GM19463 (cell line): ENCODE measurements at regions not wholly inside any gene's neighbourhood (a gene's known extent, or its start where the extent isn't known, plus 50 kb on each side); places are given as distances from the start of the nearest gene placed in this dataset.
"Not testable (repeated sequence)": the region's sequence is repeated elsewhere in the genome, so short reads cannot be mapped to it uniquely, and the experiment has no call there.

ENCODE experiments used
- ATAC-seq: cut with Tn5 transposase; IDR thresholded peaks from one replicate; pipeline ENCODE4 v1.9.1; 2021; ENCODE audit warnings: mild to moderate bottlenecking, moderate library complexity; ENCODE audit not compliant: unreplicated experiment

DNA sequence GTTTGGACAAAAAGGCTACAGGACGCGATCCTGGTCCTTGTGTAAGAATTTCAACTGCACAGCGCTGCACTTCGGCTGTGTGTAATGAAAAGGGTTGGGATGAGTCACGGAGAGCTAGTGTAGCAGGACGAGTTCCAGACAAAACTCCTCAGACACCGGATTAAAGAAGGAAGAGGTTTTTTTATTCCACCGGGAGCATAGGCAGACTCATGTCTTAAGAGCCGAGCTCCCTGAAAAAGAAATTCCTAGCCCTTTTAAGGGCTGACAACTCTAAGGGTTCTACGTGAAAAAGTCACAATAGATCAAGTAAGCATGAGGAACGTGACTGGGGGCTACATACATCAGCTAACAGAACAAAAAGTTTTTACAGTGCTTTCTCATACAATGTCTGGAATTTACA lies 54.8 kb upstream of the FAM90A1 start:
- not testable (repeated sequence) for ATAC-seq

DNA sequence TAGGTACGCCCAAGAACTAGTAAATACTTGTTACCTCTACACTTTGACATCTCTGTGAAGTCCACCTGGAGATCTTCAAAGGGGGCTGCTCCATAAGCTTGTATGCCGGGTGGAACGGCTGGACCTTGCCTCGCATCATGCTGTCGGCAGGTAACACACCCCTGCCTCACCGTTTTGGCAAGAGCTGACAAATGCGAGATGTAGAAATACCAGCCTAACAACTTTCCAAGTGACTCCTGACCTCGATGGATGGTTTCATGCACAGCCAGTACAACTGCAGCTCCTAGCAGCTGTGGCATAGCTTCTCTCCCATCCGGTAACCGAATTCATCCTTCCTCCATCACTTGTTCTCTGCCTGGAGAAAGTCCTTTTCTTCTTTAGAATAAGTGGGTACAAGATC lies 58.3 kb upstream of the FAM90A1 start:
- not testable (repeated sequence) for ATAC-seq

DNA sequence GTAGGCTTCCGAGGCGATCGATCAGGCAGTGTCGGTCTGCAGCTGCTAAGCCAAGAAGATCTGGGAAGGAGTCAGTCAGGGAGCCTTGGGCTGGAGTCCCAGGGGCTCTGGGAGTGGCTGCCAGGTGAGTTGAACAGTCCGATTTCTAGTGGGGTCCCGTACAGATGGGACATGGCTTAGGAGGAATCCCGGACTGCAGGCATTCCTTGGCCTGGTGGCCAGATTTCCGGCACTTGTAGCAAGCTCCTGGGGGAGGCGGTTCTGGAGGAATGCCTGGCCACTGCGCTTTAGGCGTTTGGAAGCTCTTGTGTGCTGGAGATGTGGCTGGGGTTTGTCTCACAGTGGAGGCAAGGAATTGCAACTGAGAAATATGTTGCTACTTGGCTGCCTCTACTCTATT lies 64.3 kb upstream of the FAM90A1 start:
- ATAC-seq = not testable (repeated sequence)

DNA sequence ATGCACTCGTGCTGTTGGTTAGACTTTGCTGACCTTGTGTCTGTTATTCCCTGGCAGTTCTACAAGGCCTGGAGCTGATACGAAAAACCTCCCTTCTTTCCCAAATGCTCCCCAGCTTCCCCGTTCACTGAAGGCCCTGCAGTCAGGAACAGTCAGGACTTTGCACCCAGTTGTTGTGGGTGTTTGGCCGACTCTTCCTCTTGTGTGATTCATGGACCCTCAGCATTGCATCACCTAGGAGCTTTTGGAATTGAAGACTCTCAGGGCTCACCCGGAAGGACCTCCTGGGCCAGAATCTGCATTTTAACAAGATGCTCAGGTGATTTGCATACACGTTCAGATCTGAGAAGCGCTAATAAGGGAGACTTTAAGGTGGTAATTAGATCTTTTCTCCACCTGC lies 67.2 kb upstream of the FAM90A1 start:
- not testable (repeated sequence) for ATAC-seq

DNA sequence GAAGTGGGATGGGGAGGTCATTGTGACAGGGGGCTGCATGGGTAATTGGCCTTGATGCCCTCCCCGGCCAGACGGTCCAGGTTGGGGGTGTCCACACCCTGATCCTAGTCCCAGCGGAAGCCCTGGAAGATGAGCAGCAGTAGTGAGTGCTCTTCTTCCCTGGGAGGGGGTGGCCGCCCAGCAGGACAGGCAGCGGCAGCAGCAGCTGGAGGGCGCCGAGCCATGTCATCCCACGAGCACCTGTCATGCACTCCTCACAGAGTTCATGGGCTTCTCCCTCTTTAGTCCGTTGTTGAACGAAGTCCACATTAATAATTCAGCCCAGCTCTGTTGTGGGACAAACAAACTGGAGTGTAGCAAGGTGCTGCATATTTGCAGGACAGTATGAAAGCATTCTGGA lies 81.2 kb upstream of the FAM90A1 start:
- not testable (repeated sequence) for ATAC-seq

DNA sequence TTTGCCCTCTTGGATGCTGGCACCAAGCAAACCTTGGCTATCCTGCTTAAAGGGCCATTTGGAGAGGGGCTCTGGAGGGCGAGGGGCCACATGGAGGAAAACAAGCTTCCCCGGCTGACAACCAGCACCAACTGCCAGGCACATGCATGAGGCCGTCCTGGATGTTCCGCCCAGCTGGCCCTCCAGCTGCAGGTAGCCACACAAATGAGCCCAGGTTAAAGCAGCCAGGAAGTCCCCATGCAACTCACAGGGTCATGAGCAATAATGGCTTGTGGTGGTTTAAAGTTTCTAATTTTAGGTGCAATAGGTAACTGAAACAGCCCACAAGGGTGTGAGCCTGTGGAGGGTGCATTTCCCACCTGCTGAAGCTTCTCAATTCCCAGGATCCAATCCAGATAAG lies 88.6 kb upstream of the FAM90A1 start:
- not testable (repeated sequence) for ATAC-seq

DNA sequence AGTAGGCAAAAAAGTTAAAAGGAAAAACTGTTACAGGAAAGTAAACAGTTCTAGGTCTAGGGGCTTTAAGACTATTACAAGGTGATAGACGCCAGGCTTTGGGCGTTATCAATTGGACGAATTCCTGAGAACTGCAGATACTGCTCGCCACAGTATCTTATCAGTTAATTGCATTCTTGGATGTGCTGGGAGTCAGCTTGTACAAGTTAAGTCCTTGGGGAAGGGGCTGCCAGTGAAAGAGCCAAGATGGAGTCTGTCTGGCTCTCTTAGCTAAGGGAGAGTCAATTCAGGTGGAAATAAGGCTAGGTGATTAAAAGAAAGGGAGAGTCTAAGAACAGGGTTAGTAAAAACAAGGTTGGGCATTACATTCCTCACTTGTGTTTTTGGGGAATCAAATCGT lies 90.3 kb upstream of the FAM90A1 start:
- ATAC-seq = not testable (repeated sequence)

DNA sequence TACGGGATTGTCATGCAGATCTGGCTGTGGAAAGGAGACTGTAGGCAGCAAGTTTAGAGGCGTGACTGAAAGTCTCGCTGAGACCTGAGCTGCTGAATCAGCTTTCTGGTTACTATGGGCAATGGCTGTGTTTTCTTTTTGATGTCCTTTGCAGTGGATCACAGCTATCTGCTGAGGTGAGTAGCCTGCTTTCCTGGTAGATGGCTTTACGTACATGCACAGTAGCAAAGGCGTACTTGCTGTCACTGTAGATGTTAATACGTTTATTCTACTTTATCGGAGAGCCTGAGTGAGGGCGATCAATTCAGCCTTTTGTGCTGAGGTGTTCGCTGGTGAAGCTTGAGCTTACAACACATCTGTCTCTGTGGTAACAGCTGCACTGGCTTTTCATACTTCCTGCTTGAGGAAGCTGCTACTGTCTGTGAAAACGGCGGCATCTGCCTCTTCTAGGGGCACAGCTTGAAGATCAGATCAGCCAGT lies 92.9 kb upstream of the FAM90A1 start:
- ATAC-seq = not testable (repeated sequence)

DNA sequence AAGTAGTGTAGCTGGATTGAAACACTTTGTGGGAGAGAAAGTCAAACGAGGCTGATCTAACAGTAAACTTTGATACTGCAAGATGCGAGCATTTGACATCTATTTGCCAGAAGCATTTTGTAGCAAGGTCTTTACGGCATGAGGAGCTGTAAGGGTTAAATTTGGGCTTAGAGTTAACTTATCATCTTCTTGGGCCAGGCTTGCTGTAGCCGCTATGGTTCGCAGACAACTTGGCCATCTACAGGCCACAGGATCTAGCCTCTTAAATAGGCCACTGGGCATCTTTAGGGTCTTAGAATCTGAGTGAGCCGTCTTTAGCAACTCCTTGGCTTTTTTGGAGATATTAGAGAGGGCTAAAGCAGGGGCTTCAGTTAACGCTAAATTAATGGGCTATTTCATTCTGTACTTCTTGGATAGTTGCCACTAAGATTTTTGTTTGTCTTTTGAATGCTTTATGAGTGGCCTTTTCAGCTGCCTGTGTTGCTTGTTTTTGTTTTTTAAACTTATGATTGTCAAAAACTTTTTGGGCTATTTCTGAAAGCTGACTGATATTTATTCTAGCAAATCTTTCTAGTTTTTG lies 93.5 kb upstream of the FAM90A1 start:
- ATAC-seq = not testable (repeated sequence)

DNA sequence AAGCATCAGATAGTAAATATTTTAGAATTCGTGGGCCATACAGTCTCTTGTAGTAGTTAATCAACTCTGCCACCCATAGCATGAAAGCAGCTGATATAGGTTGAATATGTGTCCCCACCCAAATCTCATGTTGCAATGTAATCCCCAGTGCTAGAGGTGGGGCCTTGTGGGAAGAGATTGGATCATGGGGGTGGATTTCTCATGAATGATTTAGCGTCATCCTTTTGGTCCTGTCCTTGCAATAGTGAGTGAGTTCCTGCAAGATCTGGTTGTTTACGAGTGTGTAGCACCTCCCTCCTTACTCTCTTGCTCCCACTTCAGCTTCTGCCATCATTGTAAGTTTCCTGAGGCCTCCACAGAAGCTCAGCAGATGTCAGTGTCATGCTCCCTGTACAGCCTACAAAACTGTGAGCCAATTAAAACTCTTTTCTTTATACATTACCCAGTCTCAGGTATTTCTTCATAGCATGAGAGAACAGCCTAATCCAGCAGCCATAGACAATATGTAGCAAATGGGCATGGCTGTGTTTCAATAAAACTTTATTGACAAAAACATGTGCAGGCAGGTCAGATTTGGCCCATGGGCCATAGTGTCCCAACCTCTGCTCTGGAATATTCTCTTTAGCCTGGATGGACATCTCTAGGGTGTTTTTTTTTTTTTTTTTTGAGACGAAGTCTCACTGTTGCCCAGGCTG lies 97.9 kb upstream of the FAM90A1 start:
- ATAC-seq = not testable (repeated sequence)

DNA sequence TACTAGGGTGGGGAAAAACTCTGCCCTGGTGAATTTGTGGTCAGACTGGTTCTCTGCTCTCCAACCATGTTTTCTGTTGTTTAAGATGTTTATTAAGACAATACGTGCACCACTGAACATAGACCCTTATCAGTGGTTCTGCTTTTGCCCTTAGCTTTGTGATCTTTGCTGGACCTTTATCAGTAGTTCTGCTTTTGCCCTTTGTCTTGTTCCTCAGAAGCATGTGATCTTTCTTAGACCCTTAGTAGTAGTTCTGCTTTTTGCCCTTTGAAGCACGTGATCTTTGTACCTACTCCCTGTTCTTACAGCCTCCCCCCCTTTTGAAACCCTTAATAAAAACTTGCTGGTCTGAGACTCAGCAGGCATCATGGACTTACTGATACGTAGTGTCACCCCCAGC lies 101.4 kb upstream of the FAM90A1 start:
- not testable (repeated sequence) for ATAC-seq

DNA sequence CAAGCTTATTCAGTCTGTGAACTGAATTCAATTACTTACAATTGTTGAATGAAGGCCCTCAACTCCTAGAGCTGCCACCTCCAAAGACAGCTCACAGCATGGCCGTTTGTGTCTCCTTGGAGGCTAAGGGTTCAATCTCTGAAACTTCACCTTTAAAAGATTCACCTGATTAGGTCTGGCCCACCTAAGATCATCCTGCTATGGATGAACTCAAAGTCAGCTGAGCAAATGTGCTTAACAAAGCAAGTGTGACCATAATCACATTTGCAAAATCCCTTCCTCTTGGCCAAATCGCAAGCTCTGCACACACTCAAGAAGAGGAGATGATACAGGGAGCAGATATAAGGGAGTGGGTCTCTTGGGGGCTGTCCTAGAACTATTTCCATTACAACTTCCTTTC lies 105.0 kb upstream of the FAM90A1 start:
- ATAC-seq = not testable (repeated sequence)

DNA sequence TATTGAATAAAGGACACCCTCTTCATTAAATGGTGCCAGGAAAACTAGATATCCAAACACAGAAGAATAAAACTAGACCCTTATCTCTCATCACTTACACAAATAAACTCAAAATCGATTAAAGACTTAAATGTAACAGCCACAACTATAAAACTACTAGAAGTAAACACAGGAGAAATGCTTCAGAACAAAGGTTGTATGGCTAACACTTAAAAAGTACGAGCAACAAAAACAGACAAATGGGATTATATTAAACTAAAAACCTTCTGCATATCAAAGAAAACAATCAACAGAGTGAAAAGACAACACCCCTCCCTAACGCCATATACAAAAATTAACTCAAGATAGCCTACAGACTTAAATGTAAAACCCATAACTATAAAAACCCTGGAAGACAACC lies 104.7 kb upstream of the CLEC6A start:
- not testable (repeated sequence) for ATAC-seq

DNA sequence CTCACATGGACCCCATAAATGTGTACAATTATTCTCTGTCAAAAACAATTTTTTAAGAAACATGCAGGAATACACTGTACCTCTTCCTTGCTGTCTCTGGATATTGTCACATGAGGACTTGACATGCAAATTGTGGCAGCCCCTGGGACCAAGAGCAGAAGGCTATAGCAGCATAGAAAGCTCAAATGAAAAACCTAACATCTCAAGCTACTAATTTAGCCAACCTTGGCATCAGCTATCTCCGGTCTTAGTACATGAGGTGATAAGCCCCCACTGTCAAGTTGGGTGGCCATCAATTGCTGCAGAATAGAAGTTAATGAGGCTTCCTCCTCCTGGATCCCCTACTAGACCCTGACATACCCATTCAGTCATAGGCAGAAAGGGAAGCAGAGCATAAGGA lies 101.0 kb upstream of the CLEC6A start:
- not testable (repeated sequence) for ATAC-seq

DNA sequence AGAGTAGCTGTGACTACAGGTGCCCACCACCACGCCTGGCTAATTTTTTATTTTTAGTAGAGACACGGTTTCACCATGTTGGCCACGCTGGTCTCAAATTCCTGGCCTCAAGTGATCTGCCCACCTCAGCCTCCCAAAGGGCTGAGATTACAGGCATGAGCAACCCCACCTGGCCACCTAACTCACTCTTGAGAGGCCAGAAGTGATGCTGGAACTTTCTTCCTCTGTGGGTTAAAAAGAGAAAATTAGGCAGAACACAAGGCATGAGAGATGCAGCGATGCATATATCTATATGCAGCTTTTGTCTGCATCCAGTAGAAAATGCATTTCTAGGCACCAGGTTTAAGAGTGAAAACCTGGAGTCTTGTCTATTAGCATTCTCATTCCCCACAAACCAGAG lies 100.2 kb upstream of the CLEC6A start:
- ATAC-seq = not testable (repeated sequence)

DNA sequence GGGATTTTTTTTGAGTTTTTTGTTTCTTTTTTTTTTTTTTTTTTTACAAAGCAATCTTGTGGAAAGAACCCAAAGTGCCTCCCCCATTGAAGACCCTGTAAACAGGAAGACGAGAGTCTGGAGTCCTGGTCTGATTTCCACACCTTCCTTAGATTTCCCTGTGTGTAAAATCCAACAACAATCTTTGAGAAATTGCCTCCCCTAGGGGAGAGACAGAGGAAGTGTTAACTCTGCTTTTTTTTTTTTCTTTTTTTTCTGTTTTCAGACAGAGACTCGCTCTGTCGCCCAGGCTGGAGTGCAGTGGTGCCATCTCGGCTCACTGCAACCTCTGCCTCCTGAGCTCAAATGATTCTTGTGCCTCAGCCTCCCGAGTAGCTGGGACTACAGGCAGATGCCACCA lies 82.0 kb upstream of the CLEC6A start:
- ATAC-seq = not testable (repeated sequence)

DNA sequence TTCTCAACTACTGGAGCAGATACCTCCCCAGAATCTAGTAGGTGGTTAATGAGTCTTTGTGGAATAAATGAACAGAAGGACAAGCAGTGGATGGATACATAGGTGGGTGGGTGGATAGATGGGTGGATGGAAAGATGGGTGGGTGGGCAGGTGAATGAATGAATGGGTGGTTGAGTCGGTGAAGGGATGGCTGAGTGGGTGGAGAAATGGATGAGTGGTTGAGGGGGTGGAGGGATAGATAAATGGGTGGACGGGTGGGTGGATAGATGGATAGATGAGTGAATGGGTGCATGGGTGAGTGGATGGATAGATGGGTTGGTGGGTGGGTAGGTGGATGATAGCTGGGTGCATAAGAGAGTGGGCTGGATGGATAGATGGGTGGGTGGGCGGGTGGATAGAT lies 80.6 kb upstream of the CLEC6A start:
- ATAC-seq = not testable (repeated sequence)

DNA sequence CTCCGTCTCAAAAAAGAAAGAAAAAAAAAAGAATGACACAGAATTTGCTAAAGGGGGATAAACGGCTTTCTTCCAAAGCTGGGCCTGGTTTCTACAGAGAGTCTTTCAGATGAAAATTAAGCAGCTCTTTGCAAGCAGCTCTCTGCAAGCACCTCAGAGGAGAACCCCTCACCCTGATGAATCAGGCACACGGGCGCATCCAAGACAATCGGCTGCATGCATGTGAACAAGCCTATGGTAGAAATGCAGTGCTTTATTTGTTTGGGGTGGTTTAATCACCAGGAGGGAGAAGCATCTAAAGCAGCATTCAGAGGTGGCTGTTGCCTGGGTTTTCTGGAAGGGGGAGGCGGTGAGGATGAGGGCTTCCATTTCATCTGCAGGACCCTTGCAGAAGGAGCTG lies 78.0 kb upstream of the CLEC6A start:
- not testable (repeated sequence) for ATAC-seq

DNA sequence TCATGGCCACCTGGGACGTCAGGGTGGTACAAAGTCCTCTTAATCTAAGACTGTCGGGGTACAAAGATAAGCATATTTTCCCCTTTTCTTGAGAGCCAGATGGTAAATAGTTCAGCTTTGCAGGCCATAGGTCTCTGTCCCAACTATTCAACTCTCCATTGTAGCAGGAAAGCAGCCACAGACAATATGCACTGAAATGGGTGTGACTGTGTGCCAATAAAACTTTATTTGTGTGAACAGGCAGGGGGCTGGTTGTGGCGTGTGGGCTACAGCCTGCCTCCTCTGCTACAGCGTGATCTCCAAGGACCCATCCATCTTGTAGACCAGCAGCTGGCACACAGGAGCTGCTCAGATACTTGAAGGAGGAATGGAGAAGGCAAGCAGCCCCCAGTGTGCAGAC lies 73.2 kb upstream of the CLEC6A start:
- ATAC-seq = not testable (repeated sequence)

DNA sequence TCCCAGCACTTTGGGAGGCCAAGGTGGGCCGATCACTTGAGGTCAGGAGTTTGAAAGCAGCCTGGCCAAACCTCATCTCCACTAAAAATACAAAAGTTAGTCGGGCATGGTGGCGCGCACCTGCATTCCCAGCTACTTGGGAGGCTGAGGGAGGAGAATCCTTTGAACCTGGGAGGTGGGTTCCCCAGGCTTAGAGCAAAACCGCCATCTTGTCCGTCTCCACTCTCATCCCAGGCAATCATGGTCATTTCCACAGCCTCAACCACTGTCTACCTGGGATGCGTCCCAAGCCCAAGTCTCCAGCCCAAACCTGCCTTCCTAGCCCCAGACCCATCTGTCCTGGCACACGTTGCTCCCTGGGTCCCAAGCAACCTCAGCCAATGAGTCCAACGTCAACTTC lies 71.1 kb upstream of the CLEC6A start:
- ATAC-seq = not testable (repeated sequence)

DNA sequence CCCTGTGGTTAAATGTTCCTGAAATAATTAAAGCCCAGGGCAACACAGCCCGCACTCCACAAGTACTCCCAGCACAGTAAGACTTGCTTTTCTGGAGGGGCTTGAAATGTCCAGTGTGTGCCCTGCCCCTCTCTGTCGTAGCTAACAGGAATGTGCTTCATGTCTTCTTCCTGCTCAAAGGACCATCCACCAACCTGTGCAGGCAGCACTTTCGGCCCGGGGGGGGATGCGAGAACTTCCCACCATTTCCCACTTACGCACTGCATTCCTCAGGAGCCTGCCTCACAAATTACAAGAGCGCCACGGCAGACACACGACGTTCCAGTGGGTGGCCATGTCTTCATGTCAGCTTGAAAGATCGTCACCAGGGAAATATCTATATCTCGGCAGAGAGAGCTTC lies 70.3 kb upstream of the CLEC6A start:
- not testable (repeated sequence) for ATAC-seq

DNA sequence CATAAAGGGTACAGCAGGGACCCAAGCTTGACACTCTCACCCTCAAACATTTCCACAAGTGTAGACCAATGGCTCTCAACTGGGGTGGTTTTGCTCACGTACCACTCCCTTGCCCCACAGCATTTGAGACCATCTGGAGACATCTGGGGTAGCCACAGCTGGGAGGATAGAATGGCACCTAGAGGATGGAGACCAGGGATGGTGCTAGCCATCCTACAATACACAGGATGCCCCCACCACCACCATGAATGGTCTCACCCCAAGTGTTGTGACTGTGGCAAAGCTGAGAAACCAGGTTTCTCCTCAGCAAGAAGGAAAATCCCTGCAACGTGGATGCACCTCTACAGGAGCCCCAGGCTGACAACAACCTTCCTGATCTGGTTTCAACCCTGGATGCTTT lies 69.1 kb upstream of the CLEC6A start:
- not testable (repeated sequence) for ATAC-seq
